ENCODE measurements at regions not wholly inside any gene's neighbourhood (a gene's known extent, or its start where the extent isn't known, plus 50 kb on each side); places are given as distances from the start of the nearest gene placed in this dataset.

GRCh38 chr18:40651163-40651562 lies 1303.9 kb upstream of the PIK3C3 start:
- no peak for DNase-seq (ENCODE audit: low read depth in 1 of 2, low spot score in 2 of 2)
- H3K56ac ChIP-seq (replicated peaks; ENCODE audit: insufficient read length, low read depth, low read length), result no peak overlapping the region
- H3K4ac ChIP-seq (replicated peaks; ENCODE audit: insufficient read length, low read depth, low read length), result no peak overlapping the region
- H2BK12ac ChIP-seq (ENCODE audit: low read depth, low read length), result no peak overlapping the region
- H4K91ac ChIP-seq (replicated peaks; ENCODE audit: insufficient read length, low read length), result no peak overlapping the region
- no peaks in the 10 kb centered on the region for H3K36me3 ChIP-seq (ENCODE audit: control insufficient read depth in 2 of 4, insufficient read depth in 4 of 4, low read length in 3 of 4)
- no peaks in the 10 kb centered on the region for H3K23me2 ChIP-seq (ENCODE audit: low read depth, low read length)
- H3K4me1 ChIP-seq (replicated peaks in 1 of 4; ENCODE audit: control insufficient read depth in 3 of 4, insufficient read depth in 4 of 4, low read length in 3 of 4), result no peaks in the 10 kb centered on the region
- no peak overlapping the region for H2AFZ ChIP-seq (ENCODE audit: low read length)
- H2AK5ac ChIP-seq (ENCODE audit: low read depth, low read length), result no peak overlapping the region
- no peaks in the 10 kb centered on the region for H3K9me3 ChIP-seq (ENCODE audit: insufficient read depth in 2 of 2, low read depth in 1 of 2, low read length in 1 of 2)
- H2BK15ac ChIP-seq (ENCODE audit: low read length), result no peak overlapping the region
- H4K20me1 ChIP-seq (replicated peaks in 1 of 2; ENCODE audit: control insufficient read depth in 1 of 2, insufficient read depth in 2 of 2, low read length in 2 of 2), result no peaks in the 10 kb centered on the region
- H3K4me2 ChIP-seq (ENCODE audit: insufficient read depth in 1 of 2, low read depth in 2 of 2, low read length in 2 of 2), result no peak overlapping the region
- FAIRE-seq, result no peak
- CTCF ChIA-PET (ENCODE audit: partially characterized antibody), result no interaction called here
- no peak overlapping the region for H3K23ac ChIP-seq (ENCODE audit: insufficient read length)
- no peak overlapping the region for H4K5ac ChIP-seq (ENCODE audit: insufficient read length, low read depth, low read length)
- H2BK5ac ChIP-seq (ENCODE audit: low read depth, low read length), result no peak overlapping the region
- H2BK120ac ChIP-seq (replicated peaks; ENCODE audit: low read depth, low read length), result no peak overlapping the region
- H3K4me3 ChIP-seq (ENCODE audit: extremely low read depth in 1 of 4, insufficient read depth in 2 of 4, low read depth in 3 of 4, low read length in 4 of 4), result no peak overlapping the region
- H3K79me1 ChIP-seq (ENCODE audit: low read depth, low read length), result no peaks in the 10 kb centered on the region
- no peak overlapping the region for H3K9ac ChIP-seq (replicated peaks in 1 of 4; ENCODE audit: extremely low read depth in 1 of 4, low read depth in 3 of 4, low read length in 3 of 4)
- H3K14ac ChIP-seq (ENCODE audit: insufficient read length), result no peak overlapping the region
- no peak overlapping the region for H2BK20ac ChIP-seq (ENCODE audit: low read length)
- H4K8ac ChIP-seq (ENCODE audit: extremely low read depth, insufficient read depth, low read length), result no peak overlapping the region
- POLR2A ChIA-PET (ENCODE audit: partially characterized antibody), result no interaction called here
- H3K18ac ChIP-seq (ENCODE audit: extremely low read depth, low read length), result no peak overlapping the region
- no peak overlapping the region for H3K27ac ChIP-seq (ENCODE audit: low read depth, low read length)
- H3K79me2 ChIP-seq (ENCODE audit: control insufficient read depth in 1 of 2, insufficient read depth in 2 of 2, low read length in 2 of 2), result no peaks in the 10 kb centered on the region
- no peaks in the 10 kb centered on the region for H3K27me3 ChIP-seq (replicated peaks in 1 of 4; ENCODE audit: control insufficient read depth in 3 of 4, extremely low read depth in 1 of 4, insufficient read depth in 3 of 4, low read length in 3 of 4)
- WGBS, 2 experiments (ENCODE audit: extremely low coverage in 1 of 2, insufficient coverage in 1 of 2, insufficient read length in 1 of 2, insufficient replicate concordance in 2 of 2, low coverage in 1 of 2, low lambda C conversion rate in 2 of 2, missing lambda C conversion rate in 1 of 2), result 88% methylated on average over 3 of the region's 3 CpGs; no CpG with 5 or more reads in 1 of the 2 experiments
- TF ChIP-seq TAF1 (IDR thresholded peaks at IDR 0.05; ENCODE audit: low read depth, low read length) (no peak), USF2 (IDR thresholded peaks at IDR 0.05; ENCODE audit: low read length) (no peak), SUZ12 (IDR thresholded peaks at IDR 0.05; ENCODE audit: low read length) (no peak), CREB1 (IDR thresholded peaks at IDR 0.05) (no peak), CBX5 (IDR thresholded peaks at IDR 0.05; ENCODE audit: low read depth, low read length) (no peak), POLR2A (IDR thresholded peaks at IDR 0.05; ENCODE audit: control extremely low read depth in 1 of 2, low read depth in 2 of 2, low read length in 2 of 2) (no peak), RFX5 (IDR thresholded peaks at IDR 0.05; ENCODE audit: borderline replicate concordance, low read depth, low read length) (no peak), ATF3 (IDR thresholded peaks at IDR 0.05; ENCODE audit: insufficient read depth, low read depth, low read length) (no peak), SIN3A (conservative IDR thresholded peaks at IDR 0.05 in 1 of 2, IDR thresholded peaks at IDR 0.05 in 1 of 2; ENCODE audit: low read depth in 1 of 2, low read length in 2 of 2) (no peak), CHD2 (IDR thresholded peaks at IDR 0.05; ENCODE audit: low read length) (no peak), RAD21 (IDR thresholded peaks at IDR 0.05 in 1 of 2, conservative IDR thresholded peaks at IDR 0.05 in 1 of 2; ENCODE audit: low read depth in 2 of 2, low read length in 2 of 2) (no peak)

All from H1 (cell line).